Astrocyte (in vitro differentiated cells and primary cell): ENCODE measurements at regions not wholly inside any gene's neighbourhood (a gene's known extent, or its start where the extent isn't known, plus 50 kb on each side); places are given as distances from the start of the nearest gene placed in this dataset.

Experiments used
- DNase-seq: peaks from one replicate; pipeline ENCODE4 v3.0.0-alpha.2; 2010; ENCODE audit warnings: low read depth
- FAIRE-seq: peaks from 2 replicates; lab custom pipeline; 2011; peaks lifted over from hg19 to GRCh38; lab: Jason Lieb, UNC
- H2AFZ ChIP-seq: 2 replicates; pipeline ENCODE4 v1.6.0; 2012; ENCODE audit warnings: low read depth, low read length, inconsistent platforms
- H3K27ac ChIP-seq: 2 replicates; pipeline ENCODE4 v1.5.1; 2011; ENCODE audit warnings: low read depth, low read length, inconsistent platforms
- H3K27me3 ChIP-seq: 2 replicates; pipeline ENCODE4 v1.6.0; 2011; ENCODE audit warnings: low read length, inconsistent platforms; ENCODE audit not compliant: insufficient read depth
- H3K36me3 ChIP-seq: 2 replicates; pipeline ENCODE4 v1.5.1; 2011; ENCODE audit warnings: low read length, inconsistent platforms; ENCODE audit not compliant: insufficient read depth
- H3K4me1 ChIP-seq: 2 replicates; pipeline ENCODE4 v1.5.1; 2011; ENCODE audit warnings: low read length, inconsistent platforms; ENCODE audit not compliant: insufficient read depth
- H3K4me2 ChIP-seq: 2 replicates; pipeline ENCODE4 v1.6.0; 2012; ENCODE audit warnings: low read length, inconsistent platforms
- H3K4me3 ChIP-seq: 2 replicates; pipeline ENCODE4 v1.5.1; 2011; ENCODE audit warnings: low read depth, mild to moderate bottlenecking, low read length, inconsistent platforms; ENCODE audit not compliant: insufficient read depth
- H3K79me2 ChIP-seq: 2 replicates; pipeline ENCODE4 v1.6.0; 2012; ENCODE audit warnings: mild to moderate bottlenecking, low read length, inconsistent platforms; ENCODE audit not compliant: insufficient read depth
- H3K9ac ChIP-seq: 2 replicates; pipeline ENCODE4 v1.6.0; 2012; ENCODE audit warnings: mild to moderate bottlenecking, low read length, inconsistent platforms
- H3K9me3 ChIP-seq: 2 replicates; pipeline ENCODE4 v1.5.1; 2012; ENCODE audit warnings: low read depth, mild to moderate bottlenecking, low read length, inconsistent platforms; ENCODE audit not compliant: insufficient read depth
- H4K20me1 ChIP-seq: 2 replicates; pipeline ENCODE4 v1.6.0; 2012; ENCODE audit warnings: low read length, inconsistent platforms; ENCODE audit not compliant: insufficient read depth
- H3K27ac Mint-ChIP-seq: one replicate; pipeline ENCODE4 v1.8.0; 2021; ENCODE audit warnings: mild to moderate bottlenecking, mixed read lengths; ENCODE audit not compliant: unreplicated experiment
- H3K27me3 Mint-ChIP-seq: one replicate; pipeline ENCODE4 v1.8.0; 2021; ENCODE audit warnings: low read depth, mixed read lengths; ENCODE audit not compliant: unreplicated experiment
- H3K36me3 Mint-ChIP-seq: one replicate; pipeline ENCODE4 v1.8.0; 2021; ENCODE audit warnings: low read depth, mixed read lengths; ENCODE audit not compliant: unreplicated experiment
- H3K4me1 Mint-ChIP-seq: one replicate; pipeline ENCODE4 v1.8.0; 2021; ENCODE audit warnings: low read depth, mixed read lengths; ENCODE audit not compliant: unreplicated experiment
- H3K4me3 Mint-ChIP-seq: one replicate; pipeline ENCODE4 v1.8.0; 2021; ENCODE audit warnings: mild to moderate bottlenecking, moderate library complexity, mixed read lengths; ENCODE audit not compliant: unreplicated experiment
- H3K9me3 Mint-ChIP-seq: one replicate; pipeline ENCODE4 v1.8.0; 2021; ENCODE audit warnings: mild to moderate bottlenecking, mixed read lengths; ENCODE audit not compliant: unreplicated experiment
- EZH2 ChIP-seq: IDR thresholded peaks from 2 replicates; pipeline ENCODE4 v1.6.1; 2012; ENCODE audit warnings: mild to moderate bottlenecking, low read length, inconsistent platforms; ENCODE audit not compliant: insufficient read depth
- TF ChIP-seq, protein P1 (sequence below): IDR thresholded peaks from 2 replicates; pipeline ENCODE4 v1.5.1; 2011; ENCODE audit warnings: low read depth, mild to moderate bottlenecking, inconsistent platforms, low read length, moderate library complexity; ENCODE audit not compliant: insufficient read depth

DNA sequence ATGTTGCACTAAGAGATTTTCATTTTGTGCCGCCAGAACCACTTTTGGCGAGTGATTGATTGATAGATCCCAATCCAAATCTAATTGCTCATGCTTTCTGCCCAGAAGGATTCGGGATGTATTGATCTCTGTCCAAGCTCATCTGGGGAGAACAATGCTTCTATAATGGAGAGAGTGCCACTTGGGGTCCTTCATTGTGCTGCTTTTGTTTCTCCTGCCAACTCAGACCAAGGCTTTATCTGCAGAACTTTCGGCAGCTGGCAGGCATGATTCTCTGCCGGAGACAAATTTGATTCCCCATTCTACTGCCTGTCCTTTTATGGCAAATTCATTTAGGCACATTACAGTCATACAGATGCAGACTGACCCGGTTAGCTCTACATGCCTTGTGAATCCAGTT is 62.9 kb upstream of the NTM start:
- Mint-ChIP-seq H3K4me1 (peaks cover 19% of the 10 kb centered on the region), H3K4me3 (no peak overlapping the region), H3K27me3 (peaks cover 10% of the 10 kb centered on the region), H3K9me3 (peaks cover 3% of the 10 kb centered on the region), H3K36me3 (no peaks in the 10 kb centered on the region), H3K27ac (no peak overlapping the region)
- TF ChIP-seq EZH2: no peak
- TF ChIP-seq, protein P1, sequence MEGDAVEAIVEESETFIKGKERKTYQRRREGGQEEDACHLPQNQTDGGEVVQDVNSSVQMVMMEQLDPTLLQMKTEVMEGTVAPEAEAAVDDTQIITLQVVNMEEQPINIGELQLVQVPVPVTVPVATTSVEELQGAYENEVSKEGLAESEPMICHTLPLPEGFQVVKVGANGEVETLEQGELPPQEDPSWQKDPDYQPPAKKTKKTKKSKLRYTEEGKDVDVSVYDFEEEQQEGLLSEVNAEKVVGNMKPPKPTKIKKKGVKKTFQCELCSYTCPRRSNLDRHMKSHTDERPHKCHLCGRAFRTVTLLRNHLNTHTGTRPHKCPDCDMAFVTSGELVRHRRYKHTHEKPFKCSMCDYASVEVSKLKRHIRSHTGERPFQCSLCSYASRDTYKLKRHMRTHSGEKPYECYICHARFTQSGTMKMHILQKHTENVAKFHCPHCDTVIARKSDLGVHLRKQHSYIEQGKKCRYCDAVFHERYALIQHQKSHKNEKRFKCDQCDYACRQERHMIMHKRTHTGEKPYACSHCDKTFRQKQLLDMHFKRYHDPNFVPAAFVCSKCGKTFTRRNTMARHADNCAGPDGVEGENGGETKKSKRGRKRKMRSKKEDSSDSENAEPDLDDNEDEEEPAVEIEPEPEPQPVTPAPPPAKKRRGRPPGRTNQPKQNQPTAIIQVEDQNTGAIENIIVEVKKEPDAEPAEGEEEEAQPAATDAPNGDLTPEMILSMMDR: no peak
- Histone ChIP-seq H3K27me3 (peaks cover 19% of the 10 kb centered on the region), H3K4me1 (peaks cover 3% of the 10 kb centered on the region), H3K4me2 (no peak overlapping the region), H3K9ac (no peak overlapping the region), H4K20me1 (no peaks in the 10 kb centered on the region), H3K36me3 (no peaks in the 10 kb centered on the region), H2AFZ (no peak overlapping the region), H3K9me3 (no peaks in the 10 kb centered on the region), H3K4me3 (no peak overlapping the region), H3K79me2 (no peaks in the 10 kb centered on the region), H3K27ac (no peak overlapping the region)
- no peak for FAIRE-seq
- no peak for DNase-seq

GRCh38 chr11:131309776-131310175 is 60.6 kb upstream of the NTM start:
- H3K36me3 ChIP-seq: no peaks in the 10 kb centered on the region
- FAIRE-seq: no peak
- peaks cover 15% of the 10 kb centered on the region for H3K27me3 Mint-ChIP-seq

More at GRCh38 chr11:131309776-131310175, 60.6 kb upstream of the NTM start:
- Mint-ChIP-seq H3K4me1 (peaks cover 9% of the 10 kb centered on the region), H3K27ac (no peak overlapping the region), H3K4me3 (no peak overlapping the region), H3K9me3 (peaks cover 6% of the 10 kb centered on the region), H3K36me3 (no peaks in the 10 kb centered on the region)
- DNase-seq: no peak
- TF ChIP-seq, protein P1: no peak
- no peak for TF ChIP-seq EZH2
- Histone ChIP-seq H3K27me3 (peaks cover 19% of the 10 kb centered on the region), H3K4me2 (no peak overlapping the region), H4K20me1 (no peaks in the 10 kb centered on the region), H3K4me1 (peaks cover 3% of the 10 kb centered on the region), H3K9me3 (no peaks in the 10 kb centered on the region), H3K79me2 (no peaks in the 10 kb centered on the region), H3K4me3 (no peak overlapping the region), H2AFZ (no peak overlapping the region), H3K27ac (no peak overlapping the region), H3K9ac (no peak overlapping the region)
